Posterior cingulate gyrus (tissue), 11 donors: ENCODE measurements at regions not wholly inside any gene's neighbourhood (a gene's known extent, or its start where the extent isn't known, plus 50 kb on each side); places are given as distances from the start of the nearest gene placed in this dataset.
"Not testable (repeated sequence)": the region's sequence is repeated elsewhere in the genome, so short reads cannot be mapped to it uniquely, and the experiment has no call there.

ENCODE experiments used
- DNase-seq, 10 donors: peaks; one replicate each; pipeline versions ENCODE4 v3.0.0 to v3.0.0-alpha.2; 2020 to 2021; ENCODE audit warnings: mixed read lengths in 3 of 10
- intact Hi-C: fragments of 100-400 bp; cut with DNase I; formaldehyde crosslinking; loops from one replicate; pipeline ENCODE4 v1.15.1; 2023

DNA sequence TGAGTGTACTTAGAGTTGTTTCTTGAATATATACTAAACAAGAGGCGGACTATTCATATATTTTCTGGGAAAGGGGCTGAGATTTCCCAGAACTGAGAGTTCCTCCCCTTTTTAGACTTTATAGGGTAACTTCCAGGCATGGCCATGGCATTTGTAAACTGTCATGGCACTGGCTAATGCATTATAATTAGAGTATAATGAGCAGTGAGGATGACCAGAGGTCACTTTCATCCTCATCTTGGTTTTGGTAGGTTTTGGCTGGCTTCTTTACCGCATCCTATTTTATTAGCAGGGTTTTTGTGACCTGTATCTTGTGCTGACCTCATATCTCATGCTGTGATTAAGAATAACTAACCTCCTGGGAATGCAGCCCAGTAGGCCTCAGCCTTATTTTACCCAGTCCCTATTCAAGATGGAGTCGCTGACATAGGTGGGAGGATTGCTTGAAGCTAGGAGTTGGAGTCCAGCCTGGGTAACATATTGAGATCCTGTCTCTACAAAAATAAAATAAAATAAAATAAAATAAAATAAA lies 91.4 kb downstream of the MOBP start:
- intact Hi-C loops = no loop called here
- no peak for DNase-seq

GRCh38 chr3:39559543-39559942 lies 92.1 kb downstream of the MOBP start:
- intact Hi-C loops = no loop called here
- no peak for DNase-seq

DNA sequence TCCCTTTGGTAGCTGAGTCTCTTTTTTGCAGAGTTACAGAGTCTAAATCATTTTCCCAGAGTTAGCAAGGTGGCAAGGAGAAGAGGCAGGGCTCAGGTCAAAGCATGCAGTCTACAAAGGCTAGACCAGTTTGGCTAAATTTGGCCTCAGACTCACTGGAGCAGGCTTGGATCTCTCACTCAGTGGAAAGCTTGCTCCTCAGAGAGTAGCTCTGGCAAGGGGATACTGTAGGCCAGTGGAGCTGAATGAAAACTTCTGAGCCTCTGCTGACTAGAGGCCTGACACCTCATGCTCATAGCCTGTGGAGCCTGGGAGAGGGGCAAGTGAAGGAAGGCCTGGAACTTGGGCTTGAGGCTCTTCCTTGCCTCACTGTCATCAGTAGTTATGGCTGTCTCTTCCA lies 101.0 kb downstream of the MOBP start:
- DNase-seq = no peak
- intact Hi-C loops = no loop called here

GRCh38 chr3:39569095-39569494 lies 101.6 kb downstream of the MOBP start:
- DNase-seq = peak in 6 of 10 donors; percentile 16 to 86 (median 54)
- intact Hi-C loops = no loop called here

GRCh38 chr3:39573392-39573791 lies 105.9 kb downstream of the MOBP start:
- DNase-seq = peak in 3 of 10 donors; percentile 18 to 75 (median 69)

GRCh38 chr3:39577541-39577940 lies 110.1 kb downstream of the MOBP start:
- intact Hi-C loops = no loop called here
- DNase-seq = no peak

More at GRCh38 chr3:39573392-39573791, 105.9 kb downstream of the MOBP start:
- intact Hi-C loops = no loop called here

GRCh38 chr3:39586215-39586614 lies 118.7 kb downstream of the MOBP start:
- intact Hi-C loops, DNase-seq: not testable (repeated sequence)

DNA sequence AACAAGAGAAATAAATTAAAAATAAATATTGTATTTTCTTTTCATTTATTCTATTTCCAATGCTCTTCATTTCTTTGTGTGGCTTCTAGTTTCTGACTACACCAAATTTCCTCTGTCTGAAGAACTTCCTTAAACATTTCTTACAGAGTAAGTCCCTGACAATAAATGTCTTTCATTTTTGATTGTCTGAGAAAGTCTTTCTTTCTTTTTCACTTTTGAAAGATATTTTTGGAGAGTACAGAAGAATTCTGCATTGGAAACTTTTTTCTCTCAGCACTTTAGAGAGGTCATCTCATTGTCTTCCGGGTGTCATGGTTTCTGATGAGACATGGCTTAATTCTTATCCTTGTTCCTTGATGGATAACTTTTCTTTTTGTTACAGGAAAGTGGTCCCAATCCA lies 119.6 kb downstream of the MOBP start:
- intact Hi-C loops = no loop called here
- no peak for DNase-seq

DNA sequence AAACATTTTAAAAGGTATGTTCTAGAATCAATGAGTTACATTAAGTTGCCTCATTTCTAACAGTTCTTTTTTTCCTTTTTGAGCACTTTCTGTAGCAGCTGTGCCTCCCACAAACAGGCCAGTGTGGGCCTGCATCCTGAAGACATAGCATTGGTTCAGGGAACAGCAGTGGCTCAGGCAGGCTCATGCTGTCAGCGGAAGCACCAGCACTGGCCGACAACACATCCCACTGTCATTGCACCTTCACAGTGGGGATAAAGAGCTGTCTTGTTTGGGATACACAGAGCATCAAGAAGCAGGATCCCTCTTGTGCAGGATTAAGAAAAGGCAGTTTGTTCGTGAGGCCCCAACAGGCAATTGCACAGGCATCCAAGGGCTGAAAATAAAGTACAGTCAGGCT lies 123.3 kb downstream of the MOBP start:
- DNase-seq = peak in 7 of 10 donors; percentile 13 to 84 (median 33)

GRCh38 chr3:39592311-39593050 lies 125.0 kb downstream of the MOBP start:
- no peak for DNase-seq
- intact Hi-C loops = no loop called here

More for the DNA sequence above, 123.3 kb downstream of the MOBP start:
- intact Hi-C loops = no loop called here

DNA sequence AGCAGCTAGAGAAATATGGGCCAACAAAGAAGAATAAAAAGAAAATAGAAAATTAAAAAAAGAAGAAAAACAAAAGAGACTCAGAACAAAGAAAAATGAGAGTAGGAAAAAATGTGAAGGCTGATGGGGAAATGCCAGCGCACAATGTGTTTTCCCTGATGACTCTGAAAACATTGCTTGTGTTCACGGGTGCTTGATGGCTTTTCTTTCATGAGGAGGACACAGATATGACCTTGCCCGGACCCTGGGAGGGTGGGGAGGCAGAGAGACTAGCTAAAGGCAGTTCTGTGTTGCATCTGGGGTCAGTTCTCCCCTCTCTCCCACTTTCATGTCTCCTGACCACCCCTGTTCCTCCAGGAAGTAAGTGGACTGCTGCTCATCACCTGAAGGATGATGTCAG lies 125.9 kb downstream of the MOBP start:
- intact Hi-C loops = no loop called here
- no peak for DNase-seq

GRCh38 chr3:39601241-39601640 lies 133.8 kb downstream of the MOBP start:
- intact Hi-C loops = no loop called here
- DNase-seq = no peak

- DNase-seq = no peak
- intact Hi-C loops = no loop called here
These were observed 138.4 kb downstream of the MOBP start for GRCh38 chr3:39605837-39606236.

DNA sequence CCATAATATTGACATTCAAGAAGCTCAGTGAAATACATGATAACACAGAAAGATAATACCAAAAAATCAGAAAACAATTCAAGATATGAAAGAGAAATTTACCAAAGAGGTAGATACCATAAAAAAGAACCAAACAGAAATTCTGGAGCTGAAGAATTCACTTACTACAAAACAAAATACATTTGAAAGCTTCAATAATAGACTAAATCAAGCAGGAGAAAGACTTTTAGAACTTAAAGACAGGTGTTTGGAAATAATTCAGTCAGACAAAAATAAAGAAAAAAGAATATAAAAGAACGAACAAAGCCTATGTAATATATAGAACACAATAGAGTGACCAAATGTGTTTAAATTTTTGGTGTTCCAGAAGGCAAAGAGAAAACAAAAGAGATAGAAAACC lies 158.7 kb downstream of the MOBP start:
- no peak for DNase-seq
- intact Hi-C loops = no loop called here

- intact Hi-C loops = no loop called here
- no peak for DNase-seq
These were observed 163.7 kb downstream of the MOBP start for GRCh38 chr3:39631136-39631535.

- DNase-seq = no peak
- intact Hi-C loops = no loop called here
These were observed 170.3 kb downstream of the MOBP start for GRCh38 chr3:39637807-39638206.

DNA sequence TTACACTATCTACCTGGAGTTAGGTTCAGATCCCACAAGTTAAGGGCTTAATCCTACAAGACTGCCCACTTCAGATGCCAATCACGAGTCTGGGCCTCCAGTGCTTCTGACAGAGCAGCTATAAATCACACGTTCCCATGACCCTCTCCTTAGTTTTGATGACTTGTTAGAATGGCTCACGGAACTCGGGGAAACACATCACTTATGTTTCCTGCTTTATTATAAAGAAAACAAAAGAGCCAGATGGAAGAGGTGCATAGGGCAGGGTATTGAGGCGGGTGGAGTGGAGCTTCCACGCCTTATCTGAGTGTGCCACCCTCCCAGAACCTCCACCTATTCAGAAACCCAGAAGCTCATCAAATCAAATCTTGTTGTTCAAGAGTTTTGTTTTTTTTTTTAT lies 170.8 kb downstream of the MOBP start:
- intact Hi-C loops = no loop called here
- no peak for DNase-seq

DNA sequence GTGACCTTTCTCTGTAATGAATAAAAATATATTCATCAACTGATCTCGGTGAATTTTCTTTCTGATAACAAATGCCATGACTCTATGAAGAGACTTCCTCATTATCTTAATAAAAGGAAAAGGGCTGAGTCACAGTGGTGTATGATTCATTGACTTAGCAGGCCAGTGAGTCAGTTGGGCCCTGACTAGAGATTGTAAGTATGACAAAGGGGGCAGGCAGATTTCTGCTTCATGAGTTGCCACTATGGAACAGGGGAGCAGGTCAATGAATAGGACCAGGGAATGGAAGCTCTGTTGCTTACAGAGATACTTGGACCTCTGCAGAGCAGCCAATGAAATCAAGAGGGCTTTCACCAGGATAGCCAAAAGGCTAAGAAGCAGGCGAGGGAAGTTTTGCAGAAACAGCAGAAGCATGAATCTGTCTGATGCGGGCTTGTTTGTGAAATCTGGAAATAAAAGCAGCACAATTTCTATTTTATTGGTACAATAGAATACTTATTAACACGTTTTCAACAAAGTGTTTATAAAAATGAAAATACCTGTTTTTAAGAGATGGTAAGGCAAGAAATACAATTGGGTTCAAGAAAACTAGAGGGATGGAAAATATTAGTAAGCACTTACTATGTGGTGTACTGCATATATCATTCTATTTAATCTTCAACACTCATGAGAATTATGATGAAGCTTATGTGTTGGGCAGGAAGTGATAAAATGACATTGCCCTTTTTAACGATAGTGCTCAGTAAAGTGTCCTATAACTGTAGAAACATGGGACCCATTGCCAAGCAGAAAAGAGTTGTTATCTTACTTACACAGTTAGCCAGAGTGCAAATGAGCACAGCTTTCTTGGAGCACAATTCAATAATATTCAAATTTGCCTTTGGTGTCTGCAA lies 169.8 kb upstream of the MYRIP start:
- intact Hi-C loops = no loop called here
- no peak for DNase-seq

GRCh38 chr3:39641274-39641673 lies 168.1 kb upstream of the MYRIP start:
- DNase-seq = peak in 3 of 10 donors; percentile 24 to 68 (median 32)
- intact Hi-C loops = no loop called here

DNA sequence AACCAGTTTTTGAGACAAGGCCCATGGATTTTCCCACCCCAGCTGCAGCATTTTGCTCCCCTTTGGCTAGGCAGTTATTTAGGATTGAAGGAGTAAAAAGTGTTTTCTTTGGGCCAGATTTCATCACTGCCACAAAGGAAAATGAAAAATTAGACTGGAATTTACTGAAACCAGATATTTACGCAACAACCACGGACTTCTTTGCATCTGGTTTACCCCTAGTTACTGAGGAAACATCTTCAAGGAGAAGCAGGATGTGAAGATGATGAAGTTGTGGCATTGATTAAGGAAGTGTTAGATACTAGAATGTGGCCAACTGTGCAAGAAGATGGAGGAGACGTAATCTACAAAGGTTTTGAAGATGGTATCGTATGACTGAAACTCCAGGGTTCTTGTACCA lies 165.2 kb upstream of the MYRIP start:
- DNase-seq = no peak
- intact Hi-C loops = no loop called here

GRCh38 chr3:39651256-39651655 lies 158.2 kb upstream of the MYRIP start:
- intact Hi-C loops, DNase-seq: not testable (repeated sequence)
